ENCODE measurements at regions not wholly inside any gene's neighbourhood (a gene's known extent, or its start where the extent isn't known, plus 50 kb on each side); places are given as distances from the start of the nearest gene placed in this dataset.

DNA sequence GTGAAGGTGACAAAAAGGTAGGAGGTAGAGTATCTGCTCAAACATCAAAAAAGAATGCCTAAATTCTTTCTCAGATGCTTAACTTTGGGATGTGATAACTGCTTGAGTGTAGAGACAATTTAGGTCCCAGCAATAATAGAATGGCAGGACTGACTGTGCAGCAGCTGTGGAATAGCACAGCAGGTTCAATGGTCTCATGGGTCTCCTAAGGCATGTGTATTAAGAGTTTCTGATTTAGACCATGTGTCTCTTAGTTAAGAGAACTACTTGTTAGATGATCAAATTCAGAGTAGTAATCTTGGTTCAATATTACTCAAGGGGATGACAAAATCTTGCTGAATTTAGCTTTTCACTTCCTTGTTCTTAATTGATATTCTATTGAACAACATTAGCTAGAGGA lies 72.0 kb downstream of the ALX1 start:
- Mint-ChIP-seq H3K27me3 (ENCODE audit: low read depth) (no peaks in the 10 kb centered on the region), H3K4me1 (ENCODE audit: low read depth) (no peaks in the 10 kb centered on the region), H3K27ac (no peak overlapping the region), H3K4me3 (no peak overlapping the region), H3K9me3 (no peaks in the 10 kb centered on the region), H3K36me3 (ENCODE audit: low read depth) (no peaks in the 10 kb centered on the region)
- DNase-seq (ENCODE audit: low spot score): no peak

DNA sequence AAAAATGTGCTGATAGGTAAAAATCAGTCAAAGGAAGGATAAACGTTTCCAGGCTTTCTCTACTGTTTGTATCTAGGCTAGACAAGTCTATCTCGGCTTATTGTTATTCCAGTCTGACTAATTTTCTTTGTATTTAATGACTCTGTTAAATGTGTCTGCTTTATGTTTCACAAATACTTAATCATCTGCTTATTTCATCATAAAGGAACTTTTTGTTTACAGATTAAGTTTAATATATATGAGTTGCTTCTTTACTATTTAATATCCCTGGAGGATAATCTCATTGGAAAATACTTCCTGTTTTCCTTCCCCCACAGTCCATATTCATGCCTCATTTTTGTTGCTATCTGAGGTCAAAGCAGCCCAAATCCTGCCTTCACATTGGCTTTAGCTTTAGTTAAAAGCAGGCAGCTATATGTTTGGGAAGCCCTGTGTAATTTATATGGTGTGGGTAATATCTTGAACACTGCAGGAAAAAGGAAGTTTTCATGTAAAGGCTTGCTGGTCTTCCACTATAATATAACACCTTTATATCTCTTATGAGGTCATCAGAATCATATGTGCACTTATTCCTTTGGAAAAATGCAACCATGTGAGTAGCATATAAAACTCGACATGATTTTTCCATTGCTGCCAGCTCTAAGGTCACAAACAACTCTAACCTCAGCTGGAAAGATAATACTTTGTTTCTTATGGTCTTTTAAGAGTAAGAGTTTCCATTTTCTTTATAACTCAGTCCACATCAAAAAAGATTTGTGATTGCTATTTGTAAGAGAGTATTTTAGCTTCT lies 76.8 kb downstream of the ALX1 start:
- no peaks in the 10 kb centered on the region for H3K27me3 Mint-ChIP-seq (ENCODE audit: low read depth)
- H3K9me3 Mint-ChIP-seq: no peaks in the 10 kb centered on the region
- no peaks in the 10 kb centered on the region for H3K4me1 Mint-ChIP-seq (ENCODE audit: low read depth)
- H3K27ac Mint-ChIP-seq: no peak overlapping the region
- DNase-seq (ENCODE audit: low spot score): no peak
- H3K36me3 Mint-ChIP-seq (ENCODE audit: low read depth): no peaks in the 10 kb centered on the region
- H3K4me3 Mint-ChIP-seq: no peak overlapping the region

DNA sequence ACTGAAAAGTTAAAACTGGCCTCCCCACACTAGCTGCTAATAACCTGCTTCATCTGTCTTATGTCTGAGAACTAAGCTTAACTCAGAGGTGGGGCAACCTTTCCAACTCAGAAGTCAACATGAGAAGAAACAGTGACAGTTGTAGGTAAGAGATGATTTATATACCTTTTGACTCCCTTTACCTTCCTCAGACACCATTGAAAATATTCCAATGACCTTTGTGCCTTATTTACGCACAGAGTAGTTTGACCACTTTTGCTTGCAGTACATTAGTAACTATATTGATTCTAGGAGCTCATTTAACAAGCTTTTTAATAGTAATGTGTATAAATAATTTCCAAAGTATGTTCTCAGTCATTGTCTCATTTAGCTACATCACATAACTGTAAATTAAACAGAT lies 77.6 kb downstream of the ALX1 start:
- Mint-ChIP-seq H3K27me3 (ENCODE audit: low read depth) (no peaks in the 10 kb centered on the region), H3K36me3 (ENCODE audit: low read depth) (no peaks in the 10 kb centered on the region), H3K4me3 (no peak overlapping the region), H3K9me3 (no peaks in the 10 kb centered on the region), H3K4me1 (ENCODE audit: low read depth) (no peaks in the 10 kb centered on the region), H3K27ac (no peak overlapping the region)
- no peak for DNase-seq (ENCODE audit: low spot score)

DNA sequence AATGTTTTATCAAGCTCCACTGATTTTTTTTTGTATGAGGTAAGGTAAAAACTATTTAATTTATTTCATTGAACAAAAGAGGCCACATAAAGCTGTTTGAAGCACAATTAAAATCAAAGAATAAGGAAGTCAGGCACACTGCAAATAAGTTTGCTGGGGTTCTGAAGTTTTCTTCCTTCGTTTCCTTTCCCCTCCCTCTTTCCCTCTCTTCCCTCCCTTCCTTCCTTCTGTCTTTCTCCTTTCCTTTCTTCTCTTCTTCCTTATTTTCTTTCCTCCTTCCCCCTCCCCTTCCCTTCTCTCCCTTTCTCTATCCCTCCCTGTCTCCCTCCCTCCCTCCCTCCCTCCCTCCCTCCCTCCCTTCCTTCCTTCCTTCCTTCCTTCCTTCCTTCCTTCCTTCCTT lies 78.7 kb downstream of the ALX1 start:
- Mint-ChIP-seq H3K4me1 (ENCODE audit: low read depth) (no peaks in the 10 kb centered on the region), H3K36me3 (ENCODE audit: low read depth) (no peaks in the 10 kb centered on the region), H3K9me3 (no peaks in the 10 kb centered on the region), H3K4me3 (no peak overlapping the region), H3K27me3 (ENCODE audit: low read depth) (no peaks in the 10 kb centered on the region), H3K27ac (no peak overlapping the region)
- no peak for DNase-seq (ENCODE audit: low spot score)

DNA sequence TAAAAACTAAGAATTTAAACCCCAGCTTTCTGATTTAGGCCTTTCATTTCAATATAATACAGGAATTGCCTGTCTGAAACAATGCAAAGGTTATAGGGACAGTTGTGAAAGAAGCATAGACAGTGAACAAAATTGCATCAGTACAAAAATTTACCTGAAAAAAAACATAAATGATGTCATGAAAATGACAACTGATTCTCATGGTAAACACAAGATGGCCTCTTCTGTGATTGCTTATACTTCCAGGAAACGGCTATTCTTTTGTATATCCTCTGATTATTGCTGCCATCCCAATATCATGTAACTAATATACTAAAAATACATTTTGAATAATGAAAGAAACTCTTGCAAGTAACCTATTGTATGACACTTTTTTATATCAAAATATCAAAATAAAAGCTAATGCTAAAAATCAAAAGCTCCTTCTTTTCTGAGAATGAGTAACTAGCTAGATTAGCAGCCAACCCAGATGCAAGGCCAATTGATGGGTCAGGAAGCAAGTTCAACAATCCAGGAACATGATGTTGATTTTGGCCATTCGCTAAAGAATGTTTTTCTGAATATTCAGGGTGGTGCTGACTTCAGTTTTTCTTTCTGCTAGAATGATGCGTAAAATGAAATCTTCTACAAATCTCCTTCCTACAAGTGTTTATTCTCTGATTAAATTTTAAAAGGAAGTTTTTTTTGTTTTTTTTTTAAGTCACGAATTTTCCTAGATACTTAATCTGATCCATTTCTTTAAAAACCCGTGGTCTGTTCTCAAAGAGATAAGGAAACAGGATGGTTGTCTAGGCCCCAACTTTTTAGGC lies 83.6 kb downstream of the ALX1 start:
- no peaks in the 10 kb centered on the region for H3K27me3 Mint-ChIP-seq (ENCODE audit: low read depth)
- no peaks in the 10 kb centered on the region for H3K36me3 Mint-ChIP-seq (ENCODE audit: low read depth)
- H3K4me1 Mint-ChIP-seq (ENCODE audit: low read depth): no peaks in the 10 kb centered on the region
- no peak for DNase-seq (ENCODE audit: low spot score)
- H3K9me3 Mint-ChIP-seq: no peaks in the 10 kb centered on the region
- H3K4me3 Mint-ChIP-seq: no peak overlapping the region
- H3K27ac Mint-ChIP-seq: no peak overlapping the region

DNA sequence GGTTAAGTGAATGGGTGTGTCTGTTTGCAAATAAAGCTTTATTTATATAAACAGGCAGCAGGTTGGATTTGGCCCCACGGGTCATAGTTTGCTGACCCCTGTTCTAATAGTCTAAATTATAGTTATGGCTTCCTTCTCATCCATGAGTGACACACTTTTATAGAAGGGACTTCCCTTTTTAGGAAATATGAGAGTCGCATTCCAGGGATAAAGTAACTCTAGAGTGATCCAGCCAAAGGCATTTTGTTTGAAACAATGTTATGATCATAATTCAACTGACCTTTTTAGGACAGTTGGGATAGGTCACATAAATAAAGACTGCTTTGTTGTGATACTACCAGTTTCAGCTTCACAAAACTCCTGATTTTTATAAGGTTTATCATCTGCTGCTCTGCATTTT lies 87.9 kb downstream of the ALX1 start:
- DNase-seq (ENCODE audit: low spot score): no peak
- Mint-ChIP-seq H3K27me3 (ENCODE audit: low read depth) (no peaks in the 10 kb centered on the region), H3K9me3 (no peaks in the 10 kb centered on the region), H3K36me3 (ENCODE audit: low read depth) (no peaks in the 10 kb centered on the region), H3K4me3 (no peak overlapping the region), H3K4me1 (ENCODE audit: low read depth) (no peaks in the 10 kb centered on the region), H3K27ac (no peak overlapping the region)

DNA sequence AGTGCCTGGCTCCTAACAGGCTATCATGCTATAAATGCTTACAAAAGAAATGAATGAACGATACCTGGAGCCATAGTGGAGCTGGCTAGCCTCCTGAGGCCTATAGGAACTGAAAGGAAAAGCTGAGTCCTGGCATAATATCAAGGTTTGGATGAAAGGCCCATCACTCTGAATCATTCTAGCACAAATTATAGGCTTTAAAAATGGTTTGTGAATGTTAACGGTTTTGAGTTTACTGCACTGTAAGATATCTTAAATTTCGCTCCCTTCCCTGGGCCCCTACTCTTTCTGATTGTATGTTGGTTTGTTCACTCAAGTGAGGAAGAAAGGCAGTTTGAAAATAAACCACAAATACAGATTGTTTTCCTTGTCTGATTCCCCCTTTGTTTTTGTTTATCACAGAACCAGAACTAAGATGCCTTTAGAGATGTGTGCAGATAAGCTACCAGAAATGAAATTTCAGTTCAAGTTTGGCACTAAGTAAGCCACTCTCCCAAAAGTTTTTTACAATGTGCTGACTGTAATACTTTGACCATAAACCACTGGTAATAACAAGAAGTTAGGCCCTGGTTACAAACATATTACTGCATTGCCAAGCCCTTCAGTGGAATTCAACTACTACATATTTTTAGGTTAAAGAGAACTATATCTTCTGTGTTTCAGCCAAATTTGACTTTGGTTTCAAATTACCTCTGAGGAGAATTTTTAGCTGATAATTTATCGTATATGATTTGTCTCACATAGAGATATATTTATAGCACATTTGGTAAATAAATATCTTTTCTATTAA lies 89.5 kb downstream of the ALX1 start:
- H3K27ac Mint-ChIP-seq: no peak overlapping the region
- H3K27me3 Mint-ChIP-seq (ENCODE audit: low read depth): no peaks in the 10 kb centered on the region
- H3K4me3 Mint-ChIP-seq: no peak overlapping the region
- H3K9me3 Mint-ChIP-seq: no peaks in the 10 kb centered on the region
- no peaks in the 10 kb centered on the region for H3K4me1 Mint-ChIP-seq (ENCODE audit: low read depth)
- no peaks in the 10 kb centered on the region for H3K36me3 Mint-ChIP-seq (ENCODE audit: low read depth)
- no peak for DNase-seq (ENCODE audit: low spot score)

DNA sequence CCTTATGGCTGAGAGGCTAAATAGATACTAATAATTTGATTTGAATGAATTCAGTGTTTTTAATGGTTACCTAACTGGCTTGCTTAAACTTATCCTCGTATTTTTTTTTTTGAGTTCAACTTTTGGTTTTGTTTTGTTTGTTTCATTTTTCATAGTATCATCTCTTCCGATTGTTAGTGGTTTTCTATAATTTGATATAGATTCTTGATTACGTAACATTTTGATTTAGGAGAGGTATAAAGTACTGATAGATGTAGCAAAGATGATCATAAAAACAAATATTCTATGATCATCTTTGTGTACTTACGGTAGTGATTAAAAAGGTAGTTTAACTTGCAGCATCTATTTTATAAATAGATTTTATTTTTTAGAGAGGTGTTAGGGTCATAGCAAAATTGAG lies 93.0 kb downstream of the ALX1 start:
- no peaks in the 10 kb centered on the region for H3K9me3 Mint-ChIP-seq
- H3K36me3 Mint-ChIP-seq (ENCODE audit: low read depth): no peaks in the 10 kb centered on the region
- H3K27me3 Mint-ChIP-seq (ENCODE audit: low read depth): no peaks in the 10 kb centered on the region
- no peak overlapping the region for H3K4me3 Mint-ChIP-seq
- no peaks in the 10 kb centered on the region for H3K4me1 Mint-ChIP-seq (ENCODE audit: low read depth)
- DNase-seq (ENCODE audit: low spot score): no peak
- H3K27ac Mint-ChIP-seq: no peak overlapping the region

DNA sequence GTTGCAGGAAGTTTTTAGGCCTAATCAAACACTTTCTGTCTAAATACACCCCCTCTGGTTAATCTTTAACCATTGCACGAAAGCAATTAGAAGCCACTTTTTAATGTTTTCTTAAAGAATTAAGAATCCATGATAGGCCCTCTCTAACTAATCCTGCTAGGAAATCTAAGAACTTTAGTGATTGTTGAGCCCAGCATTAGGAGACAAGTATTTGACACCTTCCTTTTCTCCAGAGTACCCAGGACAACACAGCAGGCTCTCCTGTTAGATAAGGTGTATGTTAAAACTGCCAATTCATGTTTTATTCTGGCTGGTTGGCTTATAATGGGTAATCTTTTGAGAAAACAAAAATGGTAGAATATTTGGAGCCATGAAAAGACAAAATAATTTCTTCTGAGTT lies 95.0 kb downstream of the ALX1 start:
- no peaks in the 10 kb centered on the region for H3K36me3 Mint-ChIP-seq (ENCODE audit: low read depth)
- no peak overlapping the region for H3K4me3 Mint-ChIP-seq
- H3K4me1 Mint-ChIP-seq (ENCODE audit: low read depth): no peaks in the 10 kb centered on the region
- no peak for DNase-seq (ENCODE audit: low spot score)
- H3K27me3 Mint-ChIP-seq (ENCODE audit: low read depth): no peaks in the 10 kb centered on the region
- no peaks in the 10 kb centered on the region for H3K9me3 Mint-ChIP-seq
- H3K27ac Mint-ChIP-seq: no peak overlapping the region

DNA sequence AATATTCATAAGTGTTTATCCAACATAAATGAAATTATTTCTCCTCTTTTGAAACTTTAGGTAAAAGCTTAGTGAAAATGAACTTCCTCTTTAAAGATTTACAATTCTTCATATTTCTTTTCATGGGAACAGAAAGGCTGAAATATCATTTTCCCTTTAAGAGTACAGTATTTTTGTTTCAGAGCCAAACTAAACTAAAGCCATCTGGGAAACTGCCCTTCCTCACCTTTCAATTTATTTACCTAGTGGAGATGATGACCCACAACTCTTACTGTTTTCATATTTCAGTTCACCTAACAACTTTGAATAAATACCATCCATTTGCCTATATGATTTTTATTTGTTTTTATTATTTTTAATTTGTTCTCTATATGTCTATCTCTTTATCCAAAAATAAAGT lies 105.4 kb downstream of the ALX1 start:
- no peak for DNase-seq (ENCODE audit: low spot score)
- no peak overlapping the region for H3K27ac Mint-ChIP-seq
- no peaks in the 10 kb centered on the region for H3K36me3 Mint-ChIP-seq (ENCODE audit: low read depth)
- no peaks in the 10 kb centered on the region for H3K9me3 Mint-ChIP-seq
- no peaks in the 10 kb centered on the region for H3K27me3 Mint-ChIP-seq (ENCODE audit: low read depth)
- no peaks in the 10 kb centered on the region for H3K4me1 Mint-ChIP-seq (ENCODE audit: low read depth)
- no peak overlapping the region for H3K4me3 Mint-ChIP-seq

DNA sequence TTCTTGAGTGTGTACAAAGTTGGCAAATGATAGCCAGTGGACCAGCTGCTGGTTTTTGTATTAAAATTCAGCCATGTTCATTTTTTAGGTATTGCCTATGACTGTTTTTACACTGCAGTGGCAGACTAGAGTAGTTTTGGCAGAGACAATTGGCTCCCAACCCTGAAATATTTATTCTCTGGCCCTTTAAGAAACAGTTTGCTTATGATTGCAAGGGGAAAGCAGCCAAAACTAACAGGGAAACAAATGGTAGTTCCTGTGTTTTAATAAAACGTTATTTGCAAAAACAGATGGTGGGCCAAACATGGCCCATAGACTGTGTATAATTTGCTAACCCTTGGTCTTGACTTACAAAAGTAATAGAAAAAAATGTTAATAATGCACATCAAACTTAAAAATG lies 110.2 kb downstream of the ALX1 start:
- no peak overlapping the region for H3K27ac Mint-ChIP-seq
- no peak overlapping the region for H3K4me3 Mint-ChIP-seq
- H3K27me3 Mint-ChIP-seq (ENCODE audit: low read depth): no peaks in the 10 kb centered on the region
- no peaks in the 10 kb centered on the region for H3K36me3 Mint-ChIP-seq (ENCODE audit: low read depth)
- H3K4me1 Mint-ChIP-seq (ENCODE audit: low read depth): no peaks in the 10 kb centered on the region
- H3K9me3 Mint-ChIP-seq: no peaks in the 10 kb centered on the region
- DNase-seq (ENCODE audit: low spot score): no peak

DNA sequence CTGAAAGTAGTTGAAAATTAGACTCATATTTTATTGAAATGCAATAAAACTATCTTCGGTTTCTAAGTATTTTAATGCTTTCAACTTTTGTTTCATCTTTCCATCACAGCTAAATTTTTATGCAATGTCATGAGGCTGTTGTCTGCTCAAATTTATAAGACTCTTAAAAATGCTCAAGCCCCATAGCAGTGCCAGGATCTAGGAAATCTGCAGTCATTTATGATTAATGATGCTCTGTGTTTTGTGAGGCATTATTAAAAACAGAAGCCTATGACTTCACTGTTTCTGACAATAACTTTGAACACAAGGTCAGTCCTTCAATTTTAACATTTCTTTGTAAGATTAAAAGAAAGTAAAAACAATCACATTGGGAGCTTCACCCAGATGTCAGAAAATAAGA lies 112.5 kb downstream of the ALX1 start:
- H3K36me3 Mint-ChIP-seq (ENCODE audit: low read depth): no peaks in the 10 kb centered on the region
- no peaks in the 10 kb centered on the region for H3K9me3 Mint-ChIP-seq
- H3K4me3 Mint-ChIP-seq: no peak overlapping the region
- H3K27ac Mint-ChIP-seq: no peak overlapping the region
- H3K4me1 Mint-ChIP-seq (ENCODE audit: low read depth): no peaks in the 10 kb centered on the region
- no peak for DNase-seq (ENCODE audit: low spot score)
- H3K27me3 Mint-ChIP-seq (ENCODE audit: low read depth): no peaks in the 10 kb centered on the region

DNA sequence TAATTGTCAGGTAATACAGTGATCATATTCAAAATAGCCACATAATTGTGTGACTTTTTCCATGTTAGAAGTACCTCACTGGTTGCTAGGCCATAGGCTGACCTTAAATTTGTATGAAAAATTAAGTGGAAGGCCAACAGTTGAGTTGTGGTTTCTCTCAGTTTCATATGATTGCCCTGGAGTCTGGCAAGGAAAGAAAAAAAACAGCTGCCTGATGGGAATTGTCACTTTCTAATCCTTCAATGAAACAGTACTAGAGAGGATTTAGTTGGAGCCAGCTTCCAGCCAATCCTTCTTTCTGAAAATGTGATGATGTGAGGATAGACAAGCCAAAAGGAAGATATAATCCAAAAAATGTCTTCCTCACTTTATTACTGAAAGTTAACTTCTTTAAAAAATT lies 113.6 kb downstream of the ALX1 start:
- no peak for DNase-seq (ENCODE audit: low spot score)

DNA sequence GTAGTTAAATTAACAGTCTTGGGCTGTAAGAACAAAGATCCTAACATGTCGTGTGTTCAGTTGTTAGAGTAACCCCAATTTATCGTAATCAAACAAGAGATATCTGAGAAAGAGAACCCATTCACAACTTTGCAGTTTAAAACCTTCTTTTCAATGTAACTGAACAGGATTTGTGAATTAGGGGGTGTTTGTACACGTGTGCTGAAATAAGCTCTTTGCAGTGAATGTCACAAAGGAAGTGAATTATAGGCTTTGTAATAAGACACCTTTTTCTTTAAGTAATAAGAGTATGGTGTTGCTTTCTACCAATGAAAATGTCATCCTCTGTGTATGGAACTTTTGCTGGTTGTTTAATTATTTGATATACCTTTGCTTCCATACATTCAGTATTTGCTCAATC lies 114.0 kb downstream of the ALX1 start:
- no peak for DNase-seq (ENCODE audit: low spot score)
- no peaks in the 10 kb centered on the region for H3K9me3 Mint-ChIP-seq
- H3K27me3 Mint-ChIP-seq (ENCODE audit: low read depth): no peaks in the 10 kb centered on the region
- no peaks in the 10 kb centered on the region for H3K36me3 Mint-ChIP-seq (ENCODE audit: low read depth)
- H3K4me3 Mint-ChIP-seq: no peak overlapping the region
- no peak overlapping the region for H3K27ac Mint-ChIP-seq
- no peaks in the 10 kb centered on the region for H3K4me1 Mint-ChIP-seq (ENCODE audit: low read depth)

More for the DNA sequence above, 113.6 kb downstream of the ALX1 start:
- no peaks in the 10 kb centered on the region for H3K36me3 Mint-ChIP-seq (ENCODE audit: low read depth)
- no peak overlapping the region for H3K27ac Mint-ChIP-seq
- no peaks in the 10 kb centered on the region for H3K4me1 Mint-ChIP-seq (ENCODE audit: low read depth)
- no peaks in the 10 kb centered on the region for H3K27me3 Mint-ChIP-seq (ENCODE audit: low read depth)
- H3K9me3 Mint-ChIP-seq: no peaks in the 10 kb centered on the region
- no peak overlapping the region for H3K4me3 Mint-ChIP-seq

All from T-helper 2 cell treated with Interferon-gamma antibody and Interleukin-4, amounts not matched to agents 5 μg/mL and 100 μg/mL, for 36 hours (primary cell).